Smooth muscle cell (in vitro differentiated cells): ENCODE measurements at regions not wholly inside any gene's neighbourhood (a gene's known extent, or its start where the extent isn't known, plus 50 kb on each side); places are given as distances from the start of the nearest gene placed in this dataset.

Source experiments
- DNase-seq: peaks from one replicate; lab custom pipeline; 2025; ENCODE audit not compliant: unreplicated experiment; lab: John Stamatoyannopoulos, UW
- H2AFZ ChIP-seq: fragments of 200-600 bp; sonication (generic); 2 replicates; pipeline ENCODE4 v1.6.0; 2016; ENCODE audit warnings: antibody characterized with exemption, low read depth, mild to moderate bottlenecking
- H3F3A ChIP-seq: fragments of 200-600 bp; sonication (generic); 2 replicates; pipeline ENCODE4 v1.6.0; 2017; ENCODE audit warnings: antibody characterized with exemption, low read depth
- H3K27ac ChIP-seq: fragments of 200-600 bp; sonication (generic); 2 replicates; pipeline ENCODE4 v1.5.1; 2016; ENCODE audit warnings: low read depth, mild to moderate bottlenecking
- H3K27me3 ChIP-seq: fragments of 200-600 bp; sonication (generic); 2 replicates; pipeline ENCODE4 v1.6.1; 2016; ENCODE audit warnings: low read depth, mild to moderate bottlenecking
- H3K36me3 ChIP-seq: fragments of 200-600 bp; sonication (generic); 2 replicates; pipeline ENCODE4 v1.5.1; 2016; ENCODE audit warnings: low read depth
- H3K4me1 ChIP-seq: fragments of 200-600 bp; sonication (generic); 2 replicates; pipeline ENCODE4 v1.5.1; 2016; ENCODE audit warnings: low read depth
- H3K4me2 ChIP-seq: fragments of 200-600 bp; sonication (generic); 2 replicates; pipeline ENCODE4 v1.6.0; 2016; ENCODE audit warnings: mild to moderate bottlenecking
- H3K4me3 ChIP-seq: fragments of 200-600 bp; sonication (generic); 2 replicates; pipeline ENCODE4 v1.5.1; 2016; ENCODE audit warnings: mild to moderate bottlenecking
- H3K79me2 ChIP-seq: fragments of 200-600 bp; sonication (generic); 2 replicates; pipeline ENCODE4 v1.6.0; 2016; ENCODE audit warnings: low read depth, mild to moderate bottlenecking
- H3K9ac ChIP-seq: fragments of 200-600 bp; sonication (generic); 2 replicates; pipeline ENCODE4 v1.6.0; 2016; ENCODE audit warnings: low read depth
- H3K9me3 ChIP-seq: fragments of 200-600 bp; sonication (generic); replicated peaks from 2 replicates; pipeline ENCODE4 v1.5.1; 2016; ENCODE audit warnings: low read depth
- H4K20me1 ChIP-seq: fragments of 200-600 bp; sonication (generic); 2 replicates; pipeline ENCODE4 v1.6.0; 2016; ENCODE audit warnings: low read depth
- CTCF ChIP-seq: fragments of 200-600 bp; sonication (generic); IDR thresholded peaks from 2 replicates; pipeline ENCODE4 v1.5.1; 2017; ENCODE audit warnings: borderline replicate concordance, mild to moderate bottlenecking, antibody characterized with exemption; ENCODE audit not compliant: insufficient read depth, poor library complexity, severe bottlenecking
- WGBS: methylation state at CpG from one replicate; pipeline ENCODE4 v1.1.7; 2016; ENCODE audit warnings: low lambda C conversion rate; 5-methylcytosine and 5-hydroxymethylcytosine counted together

GRCh38 chr5:61800450-61800849, 468.4 kb downstream of the ZSWIM6 start:
- Histone ChIP-seq H3K4me2 (no peak overlapping the region), H3K9me3 (no peaks in the 10 kb centered on the region), H3F3A (no peaks in the 10 kb centered on the region), H3K9ac (no peak overlapping the region), H3K79me2 (no peaks in the 10 kb centered on the region), H3K4me3 (no peak overlapping the region), H2AFZ (no peak overlapping the region), H3K4me1 (no peaks in the 10 kb centered on the region), H3K27ac (no peak overlapping the region), H4K20me1 (no peaks in the 10 kb centered on the region), H3K27me3 (no peaks in the 10 kb centered on the region), H3K36me3 (no peaks in the 10 kb centered on the region)
- DNase-seq = no peak
- TF ChIP-seq CTCF = no peak
- WGBS = 88% methylated on average over 4 of the region's 4 CpGs

- no peaks in the 10 kb centered on the region for H4K20me1 ChIP-seq
- H3K4me1 ChIP-seq = no peaks in the 10 kb centered on the region
- no peak overlapping the region for H3K4me3 ChIP-seq
- H3K27me3 ChIP-seq = no peaks in the 10 kb centered on the region
- 84% methylated on average over 4 of the region's 4 CpGs for WGBS
- H3K27ac ChIP-seq = no peak overlapping the region
- H3K36me3 ChIP-seq = no peaks in the 10 kb centered on the region
- no peaks in the 10 kb centered on the region for H3F3A ChIP-seq
- H3K79me2 ChIP-seq = no peaks in the 10 kb centered on the region
- H3K9ac ChIP-seq = no peak overlapping the region
- no peak overlapping the region for H3K4me2 ChIP-seq
- no peak overlapping the region for H2AFZ ChIP-seq
- no peak for DNase-seq
- H3K9me3 ChIP-seq = no peaks in the 10 kb centered on the region
- TF ChIP-seq CTCF = no peak
Observed at GRCh38 chr5:61801174-61801573, 469.1 kb downstream of the ZSWIM6 start.

- no peaks in the 10 kb centered on the region for H3K27me3 ChIP-seq
- H3K9ac ChIP-seq = no peak overlapping the region
- H4K20me1 ChIP-seq = no peaks in the 10 kb centered on the region
- no peaks in the 10 kb centered on the region for H3K79me2 ChIP-seq
- no peaks in the 10 kb centered on the region for H3K36me3 ChIP-seq
- no peak overlapping the region for H2AFZ ChIP-seq
- H3K27ac ChIP-seq = no peak overlapping the region
- TF ChIP-seq CTCF = no peak
- DNase-seq = no peak
- H3K9me3 ChIP-seq = no peaks in the 10 kb centered on the region
- no peaks in the 10 kb centered on the region for H3K4me1 ChIP-seq
- H3K4me3 ChIP-seq = no peak overlapping the region
- 83% methylated on average over 2 of the region's 2 CpGs for WGBS
- H3F3A ChIP-seq = no peaks in the 10 kb centered on the region
- no peak overlapping the region for H3K4me2 ChIP-seq
Observed at GRCh38 chr5:61802456-61802855, 470.4 kb downstream of the ZSWIM6 start.

- no peak overlapping the region for H3K9ac ChIP-seq
- H3K4me1 ChIP-seq = no peaks in the 10 kb centered on the region
- H3F3A ChIP-seq = no peaks in the 10 kb centered on the region
- H2AFZ ChIP-seq = peak overlapping the region; percentile 22
- no peaks in the 10 kb centered on the region for H3K27me3 ChIP-seq
- H3K27ac ChIP-seq = peak overlapping the region; percentile 61
- no peak for DNase-seq
- no peak for TF ChIP-seq CTCF
- 16% methylated on average over 5 of the region's 5 CpGs for WGBS
- H3K79me2 ChIP-seq = no peaks in the 10 kb centered on the region
- H3K4me3 ChIP-seq = no peak overlapping the region
- peak overlapping the region; percentile 56 for H3K4me2 ChIP-seq
- H3K36me3 ChIP-seq = no peaks in the 10 kb centered on the region
- no peaks in the 10 kb centered on the region for H3K9me3 ChIP-seq
- no peaks in the 10 kb centered on the region for H4K20me1 ChIP-seq
Observed at GRCh38 chr5:61805101-61805500, 473.0 kb downstream of the ZSWIM6 start.
